Heart left ventricle (tissue), 16 donors: ENCODE measurements at regions not wholly inside any gene's neighbourhood (a gene's known extent, or its start where the extent isn't known, plus 50 kb on each side); places are given as distances from the start of the nearest gene placed in this dataset.
"Not testable (repeated sequence)": the region's sequence is repeated elsewhere in the genome, so short reads cannot be mapped to it uniquely, and the experiment has no call there.

Experiments
- ATAC-seq, 4 donors: fragments of 200-7000 bp; cut with Tn5 transposase; one replicate each; pipeline ENCODE4 v1.9.1; 2020 to 2022; ENCODE audit warnings: moderate library complexity in 4 of 4, mild to moderate bottlenecking in 3 of 4, moderate number of reproducible peaks in 1 of 4
- DNase-seq, 5 donors: peaks; one replicate each; pipeline ENCODE4 v3.0.0-alpha.2; 2020
- H3K27ac ChIP-seq, 12 donors: fragments of 200-600 bp; sonication (generic) in 4 of 12; one replicate each; pipeline versions ENCODE4 v1.5.0 to v1.8.0; 2016 to 2022; ENCODE audit warnings: mild to moderate bottlenecking in 2 of 12
- H3K27me3 ChIP-seq, 9 donors: fragments of 200-600 bp; sonication (generic) in 2 of 9; one replicate each; pipeline versions ENCODE4 v1.5.1 to v1.8.0; 2016 to 2022; ENCODE audit warnings: mild to moderate bottlenecking in 3 of 9
- H3K36me3 ChIP-seq, 9 donors: fragments of 200-600 bp; sonication (generic) in 2 of 9; one replicate each; pipeline versions ENCODE4 v1.5.0 to v1.8.0; 2018 to 2022; ENCODE audit warnings: mild to moderate bottlenecking in 2 of 9
- H3K4me1 ChIP-seq, 12 donors: fragments of 200-600 bp; sonication (generic) in 4 of 12; one replicate each; pipeline versions ENCODE4 v1.5.0 to v1.8.0; 2016 to 2022; ENCODE audit warnings: mild to moderate bottlenecking in 3 of 12
- H3K4me3 ChIP-seq, 12 donors: fragments of 200-600 bp; sonication (generic) in 4 of 12; one replicate each; pipeline versions ENCODE4 v1.5.0 to v1.8.0; 2017 to 2022; ENCODE audit warnings: mild to moderate bottlenecking in 9 of 12, moderate library complexity in 4 of 12
- H3K9me3 ChIP-seq, 12 donors: fragments of 200-600 bp; sonication (generic) in 4 of 12; one replicate each; pipeline versions ENCODE4 v1.5.0 to v1.8.0; 2016 to 2022; ENCODE audit warnings: mild to moderate bottlenecking in 1 of 12
- CTCF ChIP-seq, 12 donors: fragments of 200-600 bp; sonication (generic) in 4 of 12; IDR thresholded peaks; one replicate each; pipeline versions ENCODE4 v1.5.0 to v1.8.0; 2018 to 2022; ENCODE audit warnings: antibody characterized with exemption in 12 of 12, mild to moderate bottlenecking in 5 of 12
- POLR2A ChIP-seq, 2 donors: fragments of 450-650 bp; IDR thresholded peaks; one replicate each; pipeline ENCODE4 v1.6.1; 2017; ENCODE audit warnings: antibody characterized with exemption in 2 of 2, mild to moderate bottlenecking in 2 of 2, moderate library complexity in 2 of 2
- WGBS, 4 donors: extraction: QIAGEN DNeasy Blood & Tissue Kit in 2 of 4; methylation state at CpG; one replicate each; pipeline versions ENCODE4 v1.1.5 to v1.1.7; 2013 to 2018; 5-methylcytosine and 5-hydroxymethylcytosine counted together
- intact Hi-C, 10 donors: fragments of 100-400 bp; cut with DNase I; formaldehyde crosslinking; loops; one replicate each; pipeline versions ENCODE4 v1.11.1 to v1.14.2; 2022
- donor health status: ischemic (EF 13 %, LVEDD 7.1; RV severe dilation, severe dysfunction).
- donor health status: healthy with polysubstance abuse.
- donor health status: DM: no; HTN: yes; CAD: no.
- donor health status: DM: no; HTN: no; CAD: no.
- donor health status: ischemic (EF 25% LVEDD 6.9; RV normal size, moderate dysfunction).
- donor health status: ischemic (EF 25% LVEDD 5.7; RV mildly dilated, moderate dysfunction).
- donor health status: healthy.
- donor health status: DM: yes; HTN: yes; CAD: no.
- donor health status: ischemic (EF 35%, LVEDD 5.7; RV mildly dilated, moderate dysfunction).
- donor health status: nonischemic (EF 11% LVEDD 7.7; RV severe dilation, severe dysfunction).
- donor health status: DM: yes; HTN: yes; CAD: no.
- donor health status: PGD.
- donor health status: ischemic (EF 29% LVEDD 5.4; RV normal size, mild dysfunction).
- donor health status: nonischemic (EF 23%, LVEDD 6.1; RV moderate dilation, normal function).

GRCh38 chr4:13722649-13723048 lies 95.1 kb upstream of the BOD1L1 start:
- H3K9me3 ChIP-seq: no peaks in the 10 kb centered on the region

GRCh38 chr4:13728761-13729160 lies 101.2 kb upstream of the BOD1L1 start:
- 85 to 92% (median 87%) methylated on average over 6 of the region's 6 CpGs for WGBS, 4 donors
- H3K27ac ChIP-seq: no peak overlapping the region
- no peak for ATAC-seq
- DNase-seq: no peak
- no peak overlapping the region for H3K4me3 ChIP-seq
- TF ChIP-seq POLR2A (IDR thresholded peaks at IDR 0.05) (no peak), CTCF (IDR thresholded peaks at IDR 0.05) (no peak)
- H3K9me3 ChIP-seq: no peaks in the 10 kb centered on the region
- H3K36me3 ChIP-seq: no peaks in the 10 kb centered on the region
- intact Hi-C loops: no loop called here
- no peaks in the 10 kb centered on the region for H3K4me1 ChIP-seq
- no peaks in the 10 kb centered on the region for H3K27me3 ChIP-seq

More at GRCh38 chr4:13722649-13723048, 95.1 kb upstream of the BOD1L1 start:
- H3K4me3 ChIP-seq: no peak overlapping the region
- 91 to 99% (median 96%) methylated on average over 1 of the region's 1 CpG for WGBS, 4 donors
- H3K36me3 ChIP-seq: no peaks in the 10 kb centered on the region
- intact Hi-C loops: no loop called here
- H3K27ac ChIP-seq: no peak overlapping the region
- no peak for ATAC-seq
- TF ChIP-seq POLR2A (IDR thresholded peaks at IDR 0.05) (no peak), CTCF (IDR thresholded peaks at IDR 0.05) (no peak)
- no peak for DNase-seq
- H3K27me3 ChIP-seq: no peaks in the 10 kb centered on the region
- H3K4me1 ChIP-seq: no peaks in the 10 kb centered on the region

GRCh38 chr4:13731019-13731418 lies 103.5 kb upstream of the BOD1L1 start:
- DNase-seq (no peak), ATAC-seq (no peak)
- Histone ChIP-seq H3K9me3 (no peaks in the 10 kb centered on the region), H3K4me1 (no peaks in the 10 kb centered on the region), H3K27me3 (no peaks in the 10 kb centered on the region), H3K36me3 (no peaks in the 10 kb centered on the region), H3K4me3 (no peak overlapping the region), H3K27ac (no peak overlapping the region)
- intact Hi-C loops: no loop called here
- 87 to 100% (median 95%) methylated on average over 1 of the region's 1 CpG for WGBS, 4 donors
- TF ChIP-seq POLR2A (IDR thresholded peaks at IDR 0.05) (no peak), CTCF (IDR thresholded peaks at IDR 0.05) (no peak)

- DNase-seq: no peak
- Histone ChIP-seq H3K4me1 (no peaks in the 10 kb centered on the region), H3K36me3 (no peaks in the 10 kb centered on the region), H3K4me3 (no peak overlapping the region), H3K27ac (no peak overlapping the region), H3K9me3 (no peaks in the 10 kb centered on the region), H3K27me3 (no peaks in the 10 kb centered on the region)
- no peak for TF ChIP-seq POLR2A (IDR thresholded peaks at IDR 0.05)
- WGBS, 4 donors: 39 to 52% (median 40%) methylated on average over 1 of the region's 1 CpG
- no peak for ATAC-seq
- intact Hi-C loops: no loop called here
These were observed 106.3 kb upstream of the BOD1L1 start for GRCh38 chr4:13733817-13734216.

- H3K36me3 ChIP-seq: no peaks in the 10 kb centered on the region
- 57 to 83% (median 78%) methylated on average over 2 of the region's 2 CpGs for WGBS, 4 donors
- H3K4me3 ChIP-seq: no peak overlapping the region
- intact Hi-C loops: no loop called here
- H3K4me1 ChIP-seq: no peaks in the 10 kb centered on the region
- ATAC-seq (no peak), DNase-seq (no peak)
- H3K9me3 ChIP-seq: peaks cover 0 to 5% (median 0%) of the 10 kb centered on the region in 12 donors
- no peaks in the 10 kb centered on the region for H3K27me3 ChIP-seq
- no peak overlapping the region for H3K27ac ChIP-seq
- no peak for TF ChIP-seq CTCF (IDR thresholded peaks at IDR 0.05)
- no peak for TF ChIP-seq POLR2A (IDR thresholded peaks at IDR 0.05)
These were observed 123.1 kb upstream of the BOD1L1 start for GRCh38 chr4:13750594-13750993.

- DNase-seq, H3K27ac ChIP-seq, H3K4me3 ChIP-seq, ATAC-seq, H3K27me3 ChIP-seq, intact Hi-C loops, H3K36me3 ChIP-seq, H3K4me1 ChIP-seq: not testable (repeated sequence)
- H3K9me3 ChIP-seq: peaks cover 0 to 17% (median 4%) of the 10 kb centered on the region in 12 donors
- whole genome bisulfite sequencing, 4 donors: 87 to 96% (median 93%) methylated on average over 14 to 25 of the region's 25 CpGs
These were observed 134.1 kb upstream of the BOD1L1 start for GRCh38 chr4:13761581-13761980.
